ENCODE measurements at regions not wholly inside any gene's neighbourhood (a gene's known extent, or its start where the extent isn't known, plus 50 kb on each side); places are given as distances from the start of the nearest gene placed in this dataset.

DNA sequence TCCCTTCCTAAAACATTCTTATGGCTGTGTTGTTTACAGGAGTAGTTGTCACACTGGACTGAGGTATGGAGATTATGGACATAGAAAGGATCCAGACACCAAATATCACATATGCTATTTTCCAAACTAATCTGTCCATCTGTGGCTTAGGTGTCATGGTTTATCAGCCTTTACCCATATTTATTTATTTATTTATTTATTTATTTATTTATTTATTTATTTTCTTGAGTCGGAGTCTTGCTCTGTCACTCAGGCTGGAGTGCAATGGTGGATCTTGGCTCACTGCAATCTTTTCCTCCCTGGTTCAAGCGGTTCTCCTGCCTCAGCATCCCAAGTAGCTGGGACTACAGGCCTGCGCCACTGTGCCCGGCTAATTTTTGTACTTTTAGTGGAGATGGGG, 1103.1 kb downstream of the MAT2B start:
- Histone ChIP-seq H3K4me3 (no peak overlapping the region), H3K9me3 (no peaks in the 10 kb centered on the region), H3K4me1 (no peaks in the 10 kb centered on the region), H3K36me3 (no peaks in the 10 kb centered on the region), H3K27me3 (no peaks in the 10 kb centered on the region), H3K27ac (no peak overlapping the region)
- FAIRE-seq (no peak), ATAC-seq (no peak), DNase-seq (no peak)
- TF ChIP-seq, protein P1, sequence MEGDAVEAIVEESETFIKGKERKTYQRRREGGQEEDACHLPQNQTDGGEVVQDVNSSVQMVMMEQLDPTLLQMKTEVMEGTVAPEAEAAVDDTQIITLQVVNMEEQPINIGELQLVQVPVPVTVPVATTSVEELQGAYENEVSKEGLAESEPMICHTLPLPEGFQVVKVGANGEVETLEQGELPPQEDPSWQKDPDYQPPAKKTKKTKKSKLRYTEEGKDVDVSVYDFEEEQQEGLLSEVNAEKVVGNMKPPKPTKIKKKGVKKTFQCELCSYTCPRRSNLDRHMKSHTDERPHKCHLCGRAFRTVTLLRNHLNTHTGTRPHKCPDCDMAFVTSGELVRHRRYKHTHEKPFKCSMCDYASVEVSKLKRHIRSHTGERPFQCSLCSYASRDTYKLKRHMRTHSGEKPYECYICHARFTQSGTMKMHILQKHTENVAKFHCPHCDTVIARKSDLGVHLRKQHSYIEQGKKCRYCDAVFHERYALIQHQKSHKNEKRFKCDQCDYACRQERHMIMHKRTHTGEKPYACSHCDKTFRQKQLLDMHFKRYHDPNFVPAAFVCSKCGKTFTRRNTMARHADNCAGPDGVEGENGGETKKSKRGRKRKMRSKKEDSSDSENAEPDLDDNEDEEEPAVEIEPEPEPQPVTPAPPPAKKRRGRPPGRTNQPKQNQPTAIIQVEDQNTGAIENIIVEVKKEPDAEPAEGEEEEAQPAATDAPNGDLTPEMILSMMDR (IDR thresholded peaks at IDR 0.05), result no peak
- intact Hi-C loops (cut with DNase I), result no loop called here
- WGBS, 2 donors, result 87 to 93% methylated on average over 4 of the region's 4 CpGs

DNA sequence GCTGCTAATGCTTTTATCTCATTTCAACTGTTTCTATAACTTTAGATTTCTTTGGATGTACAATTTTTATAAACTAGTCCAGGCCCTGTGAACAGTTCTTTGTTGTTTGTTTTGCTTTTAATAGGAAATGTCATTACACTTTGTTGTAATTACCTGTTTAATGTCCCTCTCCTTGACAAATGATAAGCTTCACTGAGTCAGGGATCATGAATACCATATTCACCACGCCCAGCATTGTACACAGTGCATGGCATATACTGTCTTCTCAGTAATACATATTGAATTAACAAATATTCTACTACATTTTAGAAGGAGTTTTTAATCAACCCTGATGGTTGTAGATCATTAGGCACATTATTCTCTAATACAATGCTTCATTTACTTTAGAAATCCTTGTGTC, 1105.0 kb downstream of the MAT2B start:
- Histone ChIP-seq H3K27ac (no peak overlapping the region), H3K4me1 (no peaks in the 10 kb centered on the region), H3K9me3 (no peaks in the 10 kb centered on the region), H3K27me3 (no peaks in the 10 kb centered on the region), H3K36me3 (no peaks in the 10 kb centered on the region), H3K4me3 (no peak overlapping the region)
- DNase-seq (no peak), ATAC-seq (no peak), FAIRE-seq (no peak)
- WGBS, 2 donors, result 38 to 52% methylated on average over 1 of the region's 1 CpG
- intact Hi-C loops (cut with DNase I), result no loop called here
- TF ChIP-seq, protein P1 (IDR thresholded peaks at IDR 0.05), result no peak

- FAIRE-seq (no peak), DNase-seq (no peak), ATAC-seq (no peak)
- Histone ChIP-seq H3K4me3 (no peak overlapping the region), H3K27ac (no peak overlapping the region), H3K27me3 (no peaks in the 10 kb centered on the region), H3K4me1 (no peaks in the 10 kb centered on the region), H3K36me3 (no peaks in the 10 kb centered on the region), H3K9me3 (no peaks in the 10 kb centered on the region)
- intact Hi-C loops (cut with DNase I), result no loop called here
- TF ChIP-seq, protein P1 (IDR thresholded peaks at IDR 0.05), result no peak
These were observed 1109.3 kb downstream of the MAT2B start for GRCh38 chr5:164614707-164615106.

DNA sequence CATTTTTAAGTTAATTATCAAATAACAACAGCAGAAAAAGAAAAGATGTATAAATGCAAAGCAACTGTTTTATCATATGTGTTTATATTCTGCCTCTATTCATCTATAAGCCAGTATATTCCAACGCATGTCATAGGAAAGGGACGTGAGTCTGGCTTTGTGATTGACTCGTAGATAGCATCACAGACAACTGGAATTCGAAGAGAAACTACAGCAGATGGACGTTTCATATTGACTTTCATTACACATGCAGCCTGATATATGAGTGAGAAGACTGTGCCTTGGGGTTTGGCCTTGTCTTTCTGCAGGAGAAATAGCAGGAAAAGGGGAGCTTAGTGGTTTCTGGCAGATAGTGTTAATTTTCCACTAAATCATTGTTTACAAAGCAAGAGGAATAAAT, 1111.9 kb downstream of the MAT2B start:
- no peaks in the 10 kb centered on the region for H3K27me3 ChIP-seq
- no peak for DNase-seq
- FAIRE-seq, result no peak
- no peaks in the 10 kb centered on the region for H3K4me1 ChIP-seq
- intact Hi-C loops (cut with DNase I), result no loop called here
- no peaks in the 10 kb centered on the region for H3K36me3 ChIP-seq
- no peak overlapping the region for H3K4me3 ChIP-seq
- no peak for ATAC-seq
- TF ChIP-seq, protein P1 (IDR thresholded peaks at IDR 0.05), result no peak
- H3K27ac ChIP-seq, result no peak overlapping the region
- H3K9me3 ChIP-seq, result no peaks in the 10 kb centered on the region
- WGBS, 2 donors, result 46 to 58% methylated on average over 5 of the region's 5 CpGs

- H3K9me3 ChIP-seq, result no peaks in the 10 kb centered on the region
- H3K36me3 ChIP-seq, result no peaks in the 10 kb centered on the region
- no peak overlapping the region for H3K27ac ChIP-seq
- no peaks in the 10 kb centered on the region for H3K27me3 ChIP-seq
- FAIRE-seq (no peak), DNase-seq (no peak), ATAC-seq (no peak)
- H3K4me3 ChIP-seq, result no peak overlapping the region
- whole genome bisulfite sequencing, 2 donors, result 47 to 69% methylated on average over 4 of the region's 4 CpGs
- intact Hi-C loops (cut with DNase I), result no loop called here
- TF ChIP-seq, protein P1 (IDR thresholded peaks at IDR 0.05), result no peak
- H3K4me1 ChIP-seq, result no peaks in the 10 kb centered on the region
These were observed 1121.6 kb downstream of the MAT2B start for GRCh38 chr5:164627021-164627420.

Measured in pancreas (tissue), 10 donors.